HepG2 (cell line): ENCODE measurements at regions not wholly inside any gene's neighbourhood (a gene's known extent, or its start where the extent isn't known, plus 50 kb on each side); places are given as distances from the start of the nearest gene placed in this dataset.

ENCODE experiments used
- AHDC1 ChIP-seq: sonication (generic); formaldehyde crosslinking; IDR thresholded peaks from 2 replicates; pipeline ENCODE4 v1.5.1; 2020; ENCODE audit warnings: mild to moderate bottlenecking, missing genetic modification reagents, borderline replicate concordance
- CTCF ChIP-seq: sonication (generic); formaldehyde crosslinking; IDR thresholded peaks from 2 replicates; pipeline ENCODE4 v1.5.0; 2020; ENCODE audit warnings: mild to moderate bottlenecking, missing genetic modification reagents, moderate library complexity
- ELK4 ChIP-seq: sonication (generic); formaldehyde crosslinking; IDR thresholded peaks from 2 replicates; pipeline ENCODE4 v1.9.0; 2021; ENCODE audit warnings: missing genetic modification reagents, borderline replicate concordance
- GZF1 ChIP-seq: sonication (generic); formaldehyde crosslinking; IDR thresholded peaks from 2 replicates; pipeline ENCODE4 v1.5.1; 2020; ENCODE audit warnings: mild to moderate bottlenecking, missing genetic modification reagents
- IRX3 ChIP-seq: sonication (generic); formaldehyde crosslinking; IDR thresholded peaks from 2 replicates; pipeline ENCODE4 v1.8.1; 2023; ENCODE audit warnings: mild to moderate bottlenecking, low read depth, missing genetic modification reagents, borderline replicate concordance
- NCOR1 ChIP-seq: fragments of 200-600 bp; sonication (generic); IDR thresholded peaks from 2 replicates; pipeline ENCODE4 v1.7.0; 2017; ENCODE audit warnings: antibody characterized with exemption, low read length, borderline replicate concordance
- PAXIP1 ChIP-seq: sonication (generic); formaldehyde crosslinking; conservative IDR thresholded peaks from 2 replicates; pipeline ENCODE4 v1.4.0; 2020; ENCODE audit warnings: mild to moderate bottlenecking, missing genetic modification reagents, moderate library complexity
- SMARCC2 ChIP-seq: fragments of 450-650 bp; IDR thresholded peaks from 2 replicates; pipeline ENCODE4 v1.6.1; 2017; ENCODE audit warnings: antibody characterized with exemption, mild to moderate bottlenecking
- U2AF1 ChIP-seq: fragments of 200-400 bp; formaldehyde crosslinking; optimal IDR thresholded peaks from 2 replicates; pipeline ENCODE3; 2017; ENCODE audit warnings: mild to moderate bottlenecking, low read depth, low read length
- XBP1 ChIP-seq: sonication (generic); formaldehyde crosslinking; IDR thresholded peaks from 2 replicates; pipeline ENCODE4 v1.5.0; 2020; ENCODE audit warnings: missing genetic modification reagents
- ZNF10 ChIP-seq: sonication (generic); formaldehyde crosslinking; IDR thresholded peaks from 2 replicates; pipeline ENCODE4 v1.4.0; 2020; ENCODE audit warnings: mild to moderate bottlenecking, low read depth, missing genetic modification reagents, borderline replicate concordance
- ZNF792 ChIP-seq: IDR thresholded peaks from 2 replicates; pipeline ENCODE4 v1.6.1; 2016
- TF ChIP-seq, protein P1 (sequence below): IDR thresholded peaks from 2 replicates; pipeline ENCODE4 v1.6.1; 2012; ENCODE audit warnings: low read length, improper control_type of control experiment

DNA sequence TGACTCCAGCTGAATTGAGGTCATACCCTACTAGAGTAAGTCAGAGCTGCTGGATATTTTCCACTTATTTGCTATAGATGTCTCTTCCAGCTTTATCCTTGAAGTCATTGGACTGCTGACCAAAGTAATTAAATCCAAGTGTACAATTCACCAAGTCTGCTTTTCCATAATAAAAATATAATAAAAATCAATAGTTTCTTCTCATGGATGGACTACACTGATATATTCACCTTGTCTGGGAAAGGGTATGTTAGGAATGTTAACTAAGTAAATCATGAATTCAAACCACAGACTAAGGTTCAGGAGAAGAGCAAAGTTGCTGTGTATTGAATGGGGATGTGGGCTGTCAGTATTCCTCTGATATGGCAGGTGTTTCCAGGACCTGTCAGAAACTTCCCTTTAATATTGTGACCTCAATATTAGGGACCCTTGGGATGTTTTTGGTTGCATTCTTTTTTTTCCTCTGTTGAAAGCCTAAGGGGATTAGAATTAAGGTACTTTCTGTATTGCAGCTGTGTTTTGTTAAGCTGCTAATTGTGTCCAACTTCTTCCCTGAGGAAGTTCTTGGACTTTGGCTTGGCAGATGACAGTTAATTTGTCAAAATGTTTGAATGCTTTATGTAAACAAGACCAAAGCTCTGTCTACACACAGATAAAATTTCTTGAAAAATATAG is 284.0 kb downstream of the ATP23 start (continued):
- peak; percentile 83; the same call in 1 of the 2 replicates for TF ChIP-seq AHDC1 (CRISPR knock-in tag)
- no peak for TF ChIP-seq ZNF10 (CRISPR knock-in tag)
- peak; percentile 58; the same call in 1 of the 2 replicates for TF ChIP-seq NCOR1
- TF ChIP-seq ZNF792 (CRISPR knock-in tag) = no peak
- TF ChIP-seq IRX3 (CRISPR knock-in tag) = no peak
- TF ChIP-seq GZF1 = no peak
- TF ChIP-seq, protein P1, sequence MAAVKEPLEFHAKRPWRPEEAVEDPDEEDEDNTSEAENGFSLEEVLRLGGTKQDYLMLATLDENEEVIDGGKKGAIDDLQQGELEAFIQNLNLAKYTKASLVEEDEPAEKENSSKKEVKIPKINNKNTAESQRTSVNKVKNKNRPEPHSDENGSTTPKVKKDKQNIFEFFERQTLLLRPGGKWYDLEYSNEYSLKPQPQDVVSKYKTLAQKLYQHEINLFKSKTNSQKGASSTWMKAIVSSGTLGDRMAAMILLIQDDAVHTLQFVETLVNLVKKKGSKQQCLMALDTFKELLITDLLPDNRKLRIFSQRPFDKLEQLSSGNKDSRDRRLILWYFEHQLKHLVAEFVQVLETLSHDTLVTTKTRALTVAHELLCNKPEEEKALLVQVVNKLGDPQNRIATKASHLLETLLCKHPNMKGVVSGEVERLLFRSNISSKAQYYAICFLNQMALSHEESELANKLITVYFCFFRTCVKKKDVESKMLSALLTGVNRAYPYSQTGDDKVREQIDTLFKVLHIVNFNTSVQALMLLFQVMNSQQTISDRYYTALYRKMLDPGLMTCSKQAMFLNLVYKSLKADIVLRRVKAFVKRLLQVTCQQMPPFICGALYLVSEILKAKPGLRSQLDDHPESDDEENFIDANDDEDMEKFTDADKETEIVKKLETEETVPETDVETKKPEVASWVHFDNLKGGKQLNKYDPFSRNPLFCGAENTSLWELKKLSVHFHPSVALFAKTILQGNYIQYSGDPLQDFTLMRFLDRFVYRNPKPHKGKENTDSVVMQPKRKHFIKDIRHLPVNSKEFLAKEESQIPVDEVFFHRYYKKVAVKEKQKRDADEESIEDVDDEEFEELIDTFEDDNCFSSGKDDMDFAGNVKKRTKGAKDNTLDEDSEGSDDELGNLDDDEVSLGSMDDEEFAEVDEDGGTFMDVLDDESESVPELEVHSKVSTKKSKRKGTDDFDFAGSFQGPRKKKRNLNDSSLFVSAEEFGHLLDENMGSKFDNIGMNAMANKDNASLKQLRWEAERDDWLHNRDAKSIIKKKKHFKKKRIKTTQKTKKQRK = no peak
- TF ChIP-seq SMARCC2 = no peak
- no peak for TF ChIP-seq XBP1 (CRISPR knock-in tag)
- no peak for TF ChIP-seq CTCF (CRISPR knock-in tag)
- TF ChIP-seq ELK4 (CRISPR knock-in tag) = no peak
- TF ChIP-seq U2AF1 = no peak
- peak; percentile 87 for TF ChIP-seq PAXIP1
